ENCODE measurements at regions not wholly inside any gene's neighbourhood (a gene's known extent, or its start where the extent isn't known, plus 50 kb on each side); places are given as distances from the start of the nearest gene placed in this dataset.
"Not testable (repeated sequence)": the region's sequence is repeated elsewhere in the genome, so short reads cannot be mapped to it uniquely, and the experiment has no call there.

GRCh38 chr10:23786594-23786993, 347.7 kb downstream of the OTUD1 start:
- Histone ChIP-seq H3K9me3 (no peaks in the 10 kb centered on the region), H3K27me3 (no peaks in the 10 kb centered on the region), H3K36me3 (no peaks in the 10 kb centered on the region), H3K4me1 (ENCODE audit: control insufficient read depth in 1 of 2, insufficient read depth in 1 of 2, low read depth in 1 of 2, low read length in 1 of 2) (no peaks in the 10 kb centered on the region), H3K27ac (no peak overlapping the region), H3K4me3 (ENCODE audit: low read depth in 1 of 2, low read length in 1 of 2) (no peak overlapping the region)
- TF ChIP-seq CTCF (IDR thresholded peaks at IDR 0.05) = no peak

- Histone ChIP-seq H3K27ac (no peak overlapping the region), H3K4me1 (ENCODE audit: control insufficient read depth in 1 of 2, insufficient read depth in 1 of 2, low read depth in 1 of 2, low read length in 1 of 2) (no peaks in the 10 kb centered on the region), H3K36me3 (no peaks in the 10 kb centered on the region), H3K9me3 (peaks cover 7% of the 10 kb centered on the region), H3K27me3 (no peaks in the 10 kb centered on the region), H3K4me3 (ENCODE audit: low read depth in 1 of 2, low read length in 1 of 2) (no peak overlapping the region)
- no peak for TF ChIP-seq CTCF (IDR thresholded peaks at IDR 0.05)
Observed at GRCh38 chr10:23793577-23793976, 354.7 kb downstream of the OTUD1 start.

- not testable (repeated sequence) for H3K4me3 ChIP-seq (ENCODE audit: low read depth in 1 of 2, low read length in 1 of 2); H3K27me3 ChIP-seq; H3K4me1 ChIP-seq (ENCODE audit: control insufficient read depth in 1 of 2, insufficient read depth in 1 of 2, low read depth in 1 of 2, low read length in 1 of 2); H3K36me3 ChIP-seq; H3K9me3 ChIP-seq; H3K27ac ChIP-seq
Observed at GRCh38 chr10:23797452-23797851, 358.6 kb downstream of the OTUD1 start.

GRCh38 chr10:23804125-23804524, 365.2 kb downstream of the OTUD1 start:
- no peak for TF ChIP-seq CTCF (IDR thresholded peaks at IDR 0.05)
- no peaks in the 10 kb centered on the region for H3K27me3 ChIP-seq
- H3K36me3 ChIP-seq = no peaks in the 10 kb centered on the region
- H3K4me3 ChIP-seq (ENCODE audit: low read depth in 1 of 2, low read length in 1 of 2) = no peak overlapping the region
- H3K4me1 ChIP-seq (ENCODE audit: control insufficient read depth in 1 of 2, insufficient read depth in 1 of 2, low read depth in 1 of 2, low read length in 1 of 2) = no peaks in the 10 kb centered on the region
- H3K27ac ChIP-seq = no peak overlapping the region
- no peaks in the 10 kb centered on the region for H3K9me3 ChIP-seq

GRCh38 chr10:23813687-23814086, 374.8 kb downstream of the OTUD1 start:
- Histone ChIP-seq H3K27me3 (no peaks in the 10 kb centered on the region), H3K36me3 (no peaks in the 10 kb centered on the region), H3K9me3 (no peaks in the 10 kb centered on the region), H3K4me1 (ENCODE audit: control insufficient read depth in 1 of 2, insufficient read depth in 1 of 2, low read depth in 1 of 2, low read length in 1 of 2) (no peaks in the 10 kb centered on the region), H3K27ac (no peak overlapping the region), H3K4me3 (ENCODE audit: low read depth in 1 of 2, low read length in 1 of 2) (no peak overlapping the region)
- TF ChIP-seq CTCF (IDR thresholded peaks at IDR 0.05) = no peak

- no peaks in the 10 kb centered on the region for H3K9me3 ChIP-seq
- no peaks in the 10 kb centered on the region for H3K36me3 ChIP-seq
- H3K27me3 ChIP-seq = no peaks in the 10 kb centered on the region
- H3K27ac ChIP-seq = no peak overlapping the region
- no peaks in the 10 kb centered on the region for H3K4me1 ChIP-seq (ENCODE audit: control insufficient read depth in 1 of 2, insufficient read depth in 1 of 2, low read depth in 1 of 2, low read length in 1 of 2)
- TF ChIP-seq CTCF (IDR thresholded peaks at IDR 0.05) = no peak
- H3K4me3 ChIP-seq (ENCODE audit: low read depth in 1 of 2, low read length in 1 of 2) = no peak overlapping the region
Observed at GRCh38 chr10:23818484-23818883, 379.6 kb downstream of the OTUD1 start.

All from neutrophil (primary cell).